Osteoblast (primary cell): ENCODE measurements at regions not wholly inside any gene's neighbourhood (a gene's known extent, or its start where the extent isn't known, plus 50 kb on each side); places are given as distances from the start of the nearest gene placed in this dataset.
A peak's percentile ranks its signal among the peaks of the same experiment; 100 is the strongest.

Experiments used
- DNase-seq: peaks from one replicate; pipeline ENCODE4 v3.0.0; 2011; ENCODE audit warnings: low spot score, mixed read lengths; ENCODE audit not compliant: insufficient read length; ENCODE audit errors: missing footprints
- H2AFZ ChIP-seq: 2 replicates; pipeline ENCODE4 v1.6.0; 2011; ENCODE audit warnings: mild to moderate bottlenecking, low read length
- H3K27ac ChIP-seq: 2 replicates; pipeline ENCODE4 v1.5.1; 2011; ENCODE audit warnings: mild to moderate bottlenecking, low read depth, low read length, moderate library complexity
- H3K27me3 ChIP-seq: 2 replicates; pipeline ENCODE4 v1.6.0; 2012; ENCODE audit warnings: mild to moderate bottlenecking, control low read depth, inconsistent platforms, low read length, moderate library complexity; ENCODE audit not compliant: insufficient read depth
- H3K36me3 ChIP-seq: 2 replicates; pipeline ENCODE4 v1.5.1; 2011; ENCODE audit warnings: mild to moderate bottlenecking, low read length, control low read depth, moderate library complexity; ENCODE audit not compliant: insufficient read depth
- H3K4me1 ChIP-seq: 2 replicates; pipeline ENCODE4 v1.5.1; 2011; ENCODE audit warnings: mild to moderate bottlenecking, low read length, control low read depth, moderate library complexity; ENCODE audit not compliant: insufficient read depth
- H3K4me2 ChIP-seq: 2 replicates; pipeline ENCODE4 v1.6.0; 2011; ENCODE audit warnings: mild to moderate bottlenecking, low read length; ENCODE audit not compliant: insufficient read depth
- H3K4me3 ChIP-seq: fragments of 200-600 bp; sonication (generic); 3 replicates; pipeline ENCODE4 v1.5.1; 2012; ENCODE audit warnings: mild to moderate bottlenecking, low read length, inconsistent platforms; ENCODE audit not compliant: insufficient read depth
- H3K79me2 ChIP-seq: 2 replicates; pipeline ENCODE4 v1.6.0; 2012; ENCODE audit warnings: mild to moderate bottlenecking, low read length, control low read depth, inconsistent platforms; ENCODE audit not compliant: insufficient read depth
- H3K9me3 ChIP-seq: 2 replicates; pipeline ENCODE4 v1.5.1; 2011; ENCODE audit warnings: low read depth, low read length, control low read depth
- H4K20me1 ChIP-seq: 2 replicates; pipeline ENCODE4 v1.6.0; 2012; ENCODE audit warnings: mild to moderate bottlenecking, low read length, control low read depth; ENCODE audit not compliant: insufficient read depth
- CTCF ChIP-seq: IDR thresholded peaks from 2 replicates; pipeline ENCODE4 v1.5.1; 2011; ENCODE audit warnings: mild to moderate bottlenecking, low read depth, low read length, moderate library complexity; ENCODE audit errors: extremely low read depth

GRCh38 chr17:62901544-62901943 lies 64.5 kb upstream of the TANC2 start:
- Histone ChIP-seq H3K27ac (no peak overlapping the region), H3K36me3 (no peaks in the 10 kb centered on the region), H3K4me3 (no peak overlapping the region), H3K79me2 (no peaks in the 10 kb centered on the region), H3K4me2 (no peak overlapping the region), H3K4me1 (peaks cover 3% of the 10 kb centered on the region), H4K20me1 (no peaks in the 10 kb centered on the region), H3K27me3 (no peaks in the 10 kb centered on the region), H3K9me3 (no peaks in the 10 kb centered on the region), H2AFZ (no peak overlapping the region)
- DNase-seq, result no peak
- TF ChIP-seq CTCF, result no peak

GRCh38 chr17:62900096-62900495 lies 65.9 kb upstream of the TANC2 start:
- DNase-seq, result no peak

GRCh38 chr17:62899361-62899760 lies 66.7 kb upstream of the TANC2 start:
- H3K79me2 ChIP-seq, result no peaks in the 10 kb centered on the region
- TF ChIP-seq CTCF, result no peak
- H3K9me3 ChIP-seq, result no peaks in the 10 kb centered on the region
- H3K4me3 ChIP-seq, result no peak overlapping the region
- H3K27me3 ChIP-seq, result no peaks in the 10 kb centered on the region
- no peak overlapping the region for H2AFZ ChIP-seq
- no peak overlapping the region for H3K27ac ChIP-seq
- peaks cover 3% of the 10 kb centered on the region for H3K4me1 ChIP-seq
- H3K4me2 ChIP-seq, result no peak overlapping the region
- no peaks in the 10 kb centered on the region for H4K20me1 ChIP-seq
- no peak for DNase-seq
- no peaks in the 10 kb centered on the region for H3K36me3 ChIP-seq

More at GRCh38 chr17:62900096-62900495, 65.9 kb upstream of the TANC2 start:
- Histone ChIP-seq H3K9me3 (no peaks in the 10 kb centered on the region), H2AFZ (no peak overlapping the region), H3K36me3 (no peaks in the 10 kb centered on the region), H3K27ac (no peak overlapping the region), H3K4me3 (no peak overlapping the region), H4K20me1 (no peaks in the 10 kb centered on the region), H3K4me2 (no peak overlapping the region), H3K79me2 (no peaks in the 10 kb centered on the region), H3K4me1 (peaks cover 3% of the 10 kb centered on the region), H3K27me3 (no peaks in the 10 kb centered on the region)
- TF ChIP-seq CTCF, result no peak

- H3K27me3 ChIP-seq, result no peaks in the 10 kb centered on the region
- DNase-seq, result peak; percentile 79
- peak overlapping the region; percentile 9 for H3K4me3 ChIP-seq
- TF ChIP-seq CTCF, result no peak
- H2AFZ ChIP-seq, result peak overlapping the region; percentile 73
- H3K9me3 ChIP-seq, result no peaks in the 10 kb centered on the region
- peaks cover 3% of the 10 kb centered on the region for H3K4me1 ChIP-seq
- H3K27ac ChIP-seq, result no peak overlapping the region
- H4K20me1 ChIP-seq, result no peaks in the 10 kb centered on the region
- H3K79me2 ChIP-seq, result no peaks in the 10 kb centered on the region
- H3K36me3 ChIP-seq, result no peaks in the 10 kb centered on the region
- H3K4me2 ChIP-seq, result peak overlapping the region; percentile 62
Observed at GRCh38 chr17:62898239-62898864, 67.7 kb upstream of the TANC2 start.
